IMR-90 (cell line): ENCODE measurements at regions not wholly inside any gene's neighbourhood (a gene's known extent, or its start where the extent isn't known, plus 50 kb on each side); places are given as distances from the start of the nearest gene placed in this dataset.

Experiments used
- CTCF ChIP-seq: conservative IDR thresholded peaks from 2 replicates; pipeline ENCODE4 v1.5.1; 2012; ENCODE audit warnings: mild to moderate bottlenecking, low read depth, low read length, improper control_type of control experiment
- RAD21 ChIP-seq: IDR thresholded peaks from 2 replicates; pipeline ENCODE4 v1.6.1; 2012; ENCODE audit warnings: low read length, improper control_type of control experiment

GRCh38 chr10:44186150-44186549 is 198.7 kb downstream of the CXCL12 start:
- TF ChIP-seq RAD21 (no peak), CTCF (no peak)
